WTC11 (cell line): ENCODE measurements at regions not wholly inside any gene's neighbourhood (a gene's known extent, or its start where the extent isn't known, plus 50 kb on each side); places are given as distances from the start of the nearest gene placed in this dataset.

Source experiments
- ATAC-seq: fragments of 200-7000 bp; cut with Tn5 transposase; 2 replicates; pipeline ENCODE4 v1.10.0; 2021; ENCODE audit warnings: mild to moderate bottlenecking, moderate library complexity
- CTCF ChIA-PET: fragments of 300-600 bp; sonication (Branson Sonifier 250); formaldehyde crosslinking; loops from one replicate; lab custom pipeline; 2021; ENCODE audit warnings: antibody characterized with exemption; lab: Charles Lee
- POLR2A ChIA-PET: fragments of 350-600 bp; sonication (Branson Sonifier 250); formaldehyde crosslinking; loops from one replicate; lab custom pipeline; 2021; ENCODE audit warnings: antibody characterized with exemption; lab: Charles Lee
- DNase-seq: peaks from one replicate; pipeline ENCODE4 v3.0.0; 2021; ENCODE audit warnings: low spot score
- H3K27ac Mint-ChIP-seq: 2 replicates; pipeline ENCODE4 v1.8.0; 2021; ENCODE audit warnings: mixed read lengths
- H3K27me3 Mint-ChIP-seq: 2 replicates; pipeline ENCODE4 v1.8.0; 2021; ENCODE audit warnings: low read depth, mild to moderate bottlenecking, moderate library complexity, mixed read lengths
- H3K36me3 Mint-ChIP-seq: 2 replicates; pipeline ENCODE4 v1.8.0; 2021; ENCODE audit warnings: mixed read lengths
- H3K4me1 Mint-ChIP-seq: 2 replicates; pipeline ENCODE4 v1.8.0; 2022; ENCODE audit warnings: mixed read lengths
- H3K4me3 Mint-ChIP-seq: 2 replicates; pipeline ENCODE4 v1.8.0; 2021; ENCODE audit warnings: mild to moderate bottlenecking, moderate library complexity, mixed read lengths
- H3K9me3 Mint-ChIP-seq: 2 replicates; pipeline ENCODE4 v1.8.0; 2021; ENCODE audit warnings: mixed read lengths
- FOXJ3 ChIP-seq: sonication (generic); formaldehyde crosslinking; IDR thresholded peaks from 2 replicates; pipeline ENCODE4 v1.9.0; 2021; ENCODE audit warnings: missing genetic modification reagents, mild to moderate bottlenecking, borderline replicate concordance
- GTF2I ChIP-seq: fragments of 250-450 bp; sonication (Bioruptor Pico); conservative IDR thresholded peaks from 2 replicates; pipeline ENCODE4 v1.4.0; 2021; ENCODE audit warnings: mild to moderate bottlenecking
- HMGA2 ChIP-seq: fragments of 250-450 bp; sonication (Bioruptor Pico); IDR thresholded peaks from 2 replicates; pipeline ENCODE4 v1.4.0; 2021; ENCODE audit warnings: mild to moderate bottlenecking, moderate library complexity
- ZNF317 ChIP-seq: sonication (generic); formaldehyde crosslinking; IDR thresholded peaks from 2 replicates; pipeline ENCODE4 v1.8.1; 2023; ENCODE audit warnings: low read depth, mild to moderate bottlenecking, moderate library complexity, missing genetic modification reagents, borderline replicate concordance
- ZNF416 ChIP-seq: fragments of 250-450 bp; sonication (Bioruptor Pico); IDR thresholded peaks from 2 replicates; pipeline ENCODE4 v1.9.0; 2021; ENCODE audit warnings: mild to moderate bottlenecking, inconsistent platforms
- TF ChIP-seq, protein P1 (sequence below): sonication (generic); formaldehyde crosslinking; IDR thresholded peaks from 2 replicates; pipeline ENCODE4 v1.8.0; 2022; ENCODE audit warnings: missing genetic modification reagents
- TF ChIP-seq, protein P2 (sequence below): fragments of 250-450 bp; sonication (Bioruptor Pico); IDR thresholded peaks from 2 replicates; pipeline ENCODE4 v1.9.0; 2021; ENCODE audit warnings: moderate library complexity, mild to moderate bottlenecking, inconsistent platforms, borderline replicate concordance
- TF ChIP-seq, protein P3 (sequence below): sonication (generic); formaldehyde crosslinking; IDR thresholded peaks from 2 replicates; pipeline ENCODE4 v1.8.1; 2023; ENCODE audit warnings: mild to moderate bottlenecking, missing genetic modification reagents, moderate library complexity
- TF ChIP-seq, protein P4 (sequence below): sonication (generic); formaldehyde crosslinking; IDR thresholded peaks from 2 replicates; pipeline ENCODE4 v1.8.1; 2022; ENCODE audit warnings: low read depth, missing genetic modification reagents, borderline replicate concordance
- TF ChIP-seq, protein P5 (sequence below): sonication (generic); formaldehyde crosslinking; IDR thresholded peaks from 2 replicates; pipeline ENCODE4 v1.8.1; 2022; ENCODE audit warnings: mild to moderate bottlenecking, missing genetic modification reagents, moderate library complexity, borderline replicate concordance

DNA sequence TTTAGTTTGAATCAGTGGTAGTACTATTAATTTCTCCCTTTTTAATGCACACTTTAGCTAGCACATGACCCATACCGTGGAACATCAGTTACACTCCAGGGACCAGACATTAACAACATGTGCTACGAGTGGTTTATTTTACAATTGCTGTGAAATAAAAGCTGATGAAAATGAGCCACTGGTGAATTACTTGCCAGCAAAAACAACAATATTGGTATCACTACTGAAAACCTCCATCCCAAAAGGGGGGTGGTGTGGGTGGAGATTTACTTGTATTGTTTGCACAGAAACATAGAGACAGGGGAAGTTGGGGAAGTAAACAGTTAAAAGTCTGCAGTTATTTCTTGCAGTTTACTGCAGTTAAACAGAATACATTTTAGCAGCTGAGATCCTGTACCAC, 369.6 kb upstream of the GRAMD2B start:
- ChIA-PET POLR2A (no interaction called here), CTCF (no interaction called here)
- ATAC-seq (no peak), DNase-seq (no peak)
- H3K4me1 Mint-ChIP-seq: peaks cover 54% of the 10 kb centered on the region
- peaks cover 14% of the 10 kb centered on the region for H3K9me3 Mint-ChIP-seq
- TF ChIP-seq, protein P1, sequence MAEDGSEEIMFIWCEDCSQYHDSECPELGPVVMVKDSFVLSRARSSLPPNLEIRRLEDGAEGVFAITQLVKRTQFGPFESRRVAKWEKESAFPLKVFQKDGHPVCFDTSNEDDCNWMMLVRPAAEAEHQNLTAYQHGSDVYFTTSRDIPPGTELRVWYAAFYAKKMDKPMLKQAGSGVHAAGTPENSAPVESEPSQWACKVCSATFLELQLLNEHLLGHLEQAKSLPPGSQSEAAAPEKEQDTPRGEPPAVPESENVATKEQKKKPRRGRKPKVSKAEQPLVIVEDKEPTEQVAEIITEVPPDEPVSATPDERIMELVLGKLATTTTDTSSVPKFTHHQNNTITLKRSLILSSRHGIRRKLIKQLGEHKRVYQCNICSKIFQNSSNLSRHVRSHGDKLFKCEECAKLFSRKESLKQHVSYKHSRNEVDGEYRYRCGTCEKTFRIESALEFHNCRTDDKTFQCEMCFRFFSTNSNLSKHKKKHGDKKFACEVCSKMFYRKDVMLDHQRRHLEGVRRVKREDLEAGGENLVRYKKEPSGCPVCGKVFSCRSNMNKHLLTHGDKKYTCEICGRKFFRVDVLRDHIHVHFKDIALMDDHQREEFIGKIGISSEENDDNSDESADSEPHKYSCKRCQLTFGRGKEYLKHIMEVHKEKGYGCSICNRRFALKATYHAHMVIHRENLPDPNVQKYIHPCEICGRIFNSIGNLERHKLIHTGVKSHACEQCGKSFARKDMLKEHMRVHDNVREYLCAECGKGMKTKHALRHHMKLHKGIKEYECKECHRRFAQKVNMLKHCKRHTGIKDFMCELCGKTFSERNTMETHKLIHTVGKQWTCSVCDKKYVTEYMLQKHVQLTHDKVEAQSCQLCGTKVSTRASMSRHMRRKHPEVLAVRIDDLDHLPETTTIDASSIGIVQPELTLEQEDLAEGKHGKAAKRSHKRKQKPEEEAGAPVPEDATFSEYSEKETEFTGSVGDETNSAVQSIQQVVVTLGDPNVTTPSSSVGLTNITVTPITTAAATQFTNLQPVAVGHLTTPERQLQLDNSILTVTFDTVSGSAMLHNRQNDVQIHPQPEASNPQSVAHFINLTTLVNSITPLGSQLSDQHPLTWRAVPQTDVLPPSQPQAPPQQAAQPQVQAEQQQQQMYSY (CRISPR knock-in tag): no peak
- TF ChIP-seq ZNF416 (CRISPR knock-in tag) (no peak), FOXJ3 (no peak), ZNF317 (CRISPR knock-in tag) (no peak), HMGA2 (no peak), GTF2I (CRISPR knock-in tag) (no peak)
- TF ChIP-seq, protein P2, sequence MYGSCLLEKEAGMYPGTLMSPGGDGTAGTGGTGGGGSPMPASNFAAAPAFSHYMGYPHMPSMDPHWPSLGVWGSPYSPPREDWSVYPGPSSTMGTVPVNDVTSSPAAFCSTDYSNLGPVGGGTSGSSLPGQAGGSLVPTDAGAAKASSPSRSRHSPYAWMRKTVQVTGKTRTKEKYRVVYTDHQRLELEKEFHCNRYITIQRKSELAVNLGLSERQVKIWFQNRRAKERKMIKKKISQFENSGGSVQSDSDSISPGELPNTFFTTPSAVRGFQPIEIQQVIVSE (CRISPR knock-in tag): no peak
- no peaks in the 10 kb centered on the region for H3K27me3 Mint-ChIP-seq
- no peak overlapping the region for H3K4me3 Mint-ChIP-seq
- peaks cover 6% of the 10 kb centered on the region for H3K36me3 Mint-ChIP-seq
- H3K27ac Mint-ChIP-seq: peak overlapping the region; percentile 93

DNA sequence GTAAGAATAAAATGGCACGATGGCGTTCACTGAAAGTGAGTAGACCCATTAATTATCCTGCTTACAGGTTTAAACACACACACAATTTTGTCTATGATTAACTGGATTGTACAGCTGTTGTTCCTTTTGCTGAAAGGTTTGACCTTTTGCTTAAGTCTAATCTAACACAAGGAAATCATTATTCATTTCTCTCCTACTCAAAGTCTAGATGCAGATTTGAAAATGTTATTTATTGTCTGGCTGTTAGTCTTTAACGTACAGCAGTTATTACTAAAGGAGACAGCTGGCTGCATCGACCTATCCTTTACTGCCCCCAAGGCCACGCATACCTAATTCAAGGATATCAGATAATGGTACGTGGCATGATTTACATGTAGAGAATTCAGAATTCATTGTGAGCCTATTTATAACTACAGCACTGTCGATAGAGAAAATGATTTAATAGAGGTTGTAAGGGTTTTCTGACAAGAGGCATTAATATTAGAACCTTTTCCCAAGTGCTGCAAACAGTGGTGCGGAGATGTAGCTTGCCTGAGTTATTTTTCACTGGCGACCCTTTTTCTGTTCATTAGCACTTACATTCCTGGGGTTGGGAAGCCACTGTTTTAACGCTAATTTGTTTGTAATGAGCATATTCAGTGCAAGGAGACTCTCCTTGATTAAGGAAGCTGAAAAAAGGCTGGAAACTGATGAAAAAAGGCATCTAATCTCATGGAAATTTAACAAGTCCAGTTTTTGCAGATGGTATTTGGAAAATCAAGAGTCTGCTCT, 368.4 kb upstream of the GRAMD2B start:
- ChIA-PET POLR2A (interaction anchor here (0.6 kb wide), 1 partner anchor 10 kb away, joined by 3 read pairs; no protein-coding TSS in a partner anchor), CTCF (no interaction called here)
- Mint-ChIP-seq H3K27ac (peak overlapping the region; percentile 98), H3K36me3 (peaks cover 13% of the 10 kb centered on the region), H3K27me3 (no peaks in the 10 kb centered on the region), H3K4me3 (peak overlapping the region; percentile 43), H3K4me1 (peaks cover 53% of the 10 kb centered on the region), H3K9me3 (peaks cover 22% of the 10 kb centered on the region)
- DNase-seq (no peak), ATAC-seq (no peak)
- TF ChIP-seq, protein P3, sequence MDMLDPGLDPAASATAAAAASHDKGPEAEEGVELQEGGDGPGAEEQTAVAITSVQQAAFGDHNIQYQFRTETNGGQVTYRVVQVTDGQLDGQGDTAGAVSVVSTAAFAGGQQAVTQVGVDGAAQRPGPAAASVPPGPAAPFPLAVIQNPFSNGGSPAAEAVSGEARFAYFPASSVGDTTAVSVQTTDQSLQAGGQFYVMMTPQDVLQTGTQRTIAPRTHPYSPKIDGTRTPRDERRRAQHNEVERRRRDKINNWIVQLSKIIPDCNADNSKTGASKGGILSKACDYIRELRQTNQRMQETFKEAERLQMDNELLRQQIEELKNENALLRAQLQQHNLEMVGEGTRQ: 0 out of 2 replicates have a peak, but pooled peaks have one; percentile 6
- TF ChIP-seq, protein P4, sequence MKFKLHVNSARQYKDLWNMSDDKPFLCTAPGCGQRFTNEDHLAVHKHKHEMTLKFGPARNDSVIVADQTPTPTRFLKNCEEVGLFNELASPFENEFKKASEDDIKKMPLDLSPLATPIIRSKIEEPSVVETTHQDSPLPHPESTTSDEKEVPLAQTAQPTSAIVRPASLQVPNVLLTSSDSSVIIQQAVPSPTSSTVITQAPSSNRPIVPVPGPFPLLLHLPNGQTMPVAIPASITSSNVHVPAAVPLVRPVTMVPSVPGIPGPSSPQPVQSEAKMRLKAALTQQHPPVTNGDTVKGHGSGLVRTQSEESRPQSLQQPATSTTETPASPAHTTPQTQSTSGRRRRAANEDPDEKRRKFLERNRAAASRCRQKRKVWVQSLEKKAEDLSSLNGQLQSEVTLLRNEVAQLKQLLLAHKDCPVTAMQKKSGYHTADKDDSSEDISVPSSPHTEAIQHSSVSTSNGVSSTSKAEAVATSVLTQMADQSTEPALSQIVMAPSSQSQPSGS (CRISPR knock-in tag): no peak

DNA sequence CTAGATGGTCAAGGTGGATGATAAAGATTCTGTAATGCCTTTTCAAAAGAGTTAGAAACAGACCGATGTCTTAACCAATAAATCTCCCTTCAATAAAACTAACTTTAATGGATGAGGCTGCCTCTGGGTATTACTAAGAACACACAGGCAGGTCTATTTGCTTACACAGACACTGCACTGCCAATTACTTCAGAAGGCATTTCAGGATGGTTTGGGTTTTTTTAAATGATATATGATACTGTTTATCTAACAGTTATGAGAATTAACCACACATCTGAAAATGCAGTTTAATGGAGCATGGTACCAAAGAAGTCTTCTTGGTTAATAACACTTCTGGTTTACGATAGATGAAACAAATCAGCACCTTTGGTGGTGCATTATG, 367.9 kb upstream of the GRAMD2B start:
- TF ChIP-seq, protein P1 (CRISPR knock-in tag): no peak
- TF ChIP-seq, protein P5, sequence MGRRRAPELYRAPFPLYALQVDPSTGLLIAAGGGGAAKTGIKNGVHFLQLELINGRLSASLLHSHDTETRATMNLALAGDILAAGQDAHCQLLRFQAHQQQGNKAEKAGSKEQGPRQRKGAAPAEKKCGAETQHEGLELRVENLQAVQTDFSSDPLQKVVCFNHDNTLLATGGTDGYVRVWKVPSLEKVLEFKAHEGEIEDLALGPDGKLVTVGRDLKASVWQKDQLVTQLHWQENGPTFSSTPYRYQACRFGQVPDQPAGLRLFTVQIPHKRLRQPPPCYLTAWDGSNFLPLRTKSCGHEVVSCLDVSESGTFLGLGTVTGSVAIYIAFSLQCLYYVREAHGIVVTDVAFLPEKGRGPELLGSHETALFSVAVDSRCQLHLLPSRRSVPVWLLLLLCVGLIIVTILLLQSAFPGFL (CRISPR knock-in tag): no peak
- TF ChIP-seq, protein P3: 0 out of 2 replicates have a peak, but pooled peaks have one; percentile 0
- TF ChIP-seq, all 79 proteins: peak for 1
- peaks cover 24% of the 10 kb centered on the region for H3K9me3 Mint-ChIP-seq
- H3K4me1 Mint-ChIP-seq: peaks cover 53% of the 10 kb centered on the region
- H3K27ac Mint-ChIP-seq: peak overlapping the region; percentile 98
- no peak for DNase-seq
- no peaks in the 10 kb centered on the region for H3K27me3 Mint-ChIP-seq
- peaks cover 15% of the 10 kb centered on the region for H3K36me3 Mint-ChIP-seq
- ChIA-PET CTCF (no interaction called here), POLR2A (interaction anchor here (0.6 kb wide), 1 partner anchor 11 kb away, joined by 3 read pairs; no protein-coding TSS in a partner anchor)
- H3K4me3 Mint-ChIP-seq: peak overlapping the region; percentile 43; the same call in 1 of the 2 replicates
- no peak for ATAC-seq
